H1 (cell line): ENCODE measurements at regions not wholly inside any gene's neighbourhood (a gene's known extent, or its start where the extent isn't known, plus 50 kb on each side); places are given as distances from the start of the nearest gene placed in this dataset.

ENCODE experiments used
- ATF3 ChIP-seq: IDR thresholded peaks from 2 replicates; pipeline ENCODE4 v1.6.1; 2011; ENCODE audit warnings: low read depth, mild to moderate bottlenecking, low read length; ENCODE audit not compliant: insufficient read depth
- CBX5 ChIP-seq: fragments of 300-800, 300-1000 bp; sonication (generic); IDR thresholded peaks from 2 replicates; pipeline ENCODE4 v1.7.1; 2016; ENCODE audit warnings: antibody characterized with exemption, low read length, low read depth
- CREB1 ChIP-seq: IDR thresholded peaks from 2 replicates; pipeline ENCODE4 v1.6.1; 2012; ENCODE audit warnings: inconsistent platforms
- KDM1A ChIP-seq: fragments of 200-600, 300-600 bp; sonication (generic); IDR thresholded peaks from 2 replicates; pipeline ENCODE4 v1.7.1; 2016; ENCODE audit warnings: mild to moderate bottlenecking, low read length, borderline replicate concordance
- RBBP5 ChIP-seq: IDR thresholded peaks from 2 replicates; pipeline ENCODE4 v1.7.1; 2012; ENCODE audit warnings: low read depth, mild to moderate bottlenecking, inconsistent platforms, low read length, moderate library complexity, borderline replicate concordance
- SIX5 ChIP-seq: IDR thresholded peaks from 2 replicates; pipeline ENCODE4 v1.6.1; 2011; ENCODE audit warnings: mild to moderate bottlenecking, low read depth, low read length
- TF ChIP-seq, protein P1 (sequence below): fragments of 300-600 bp; sonication (generic); IDR thresholded peaks from 2 replicates; pipeline ENCODE4 v1.7.1; 2012; ENCODE audit warnings: low read length, moderate library complexity, mild to moderate bottlenecking, inconsistent platforms; ENCODE audit not compliant: insufficient replicate concordance
- TF ChIP-seq, protein P2 (sequence below): IDR thresholded peaks from 2 replicates; pipeline ENCODE4 v1.6.1; 2011; ENCODE audit warnings: low read length, improper control_type of control experiment

GRCh38 chrY:8329929-8330328, 1007.3 kb upstream of the TSPY4 start (continued):
- TF ChIP-seq, protein P1, sequence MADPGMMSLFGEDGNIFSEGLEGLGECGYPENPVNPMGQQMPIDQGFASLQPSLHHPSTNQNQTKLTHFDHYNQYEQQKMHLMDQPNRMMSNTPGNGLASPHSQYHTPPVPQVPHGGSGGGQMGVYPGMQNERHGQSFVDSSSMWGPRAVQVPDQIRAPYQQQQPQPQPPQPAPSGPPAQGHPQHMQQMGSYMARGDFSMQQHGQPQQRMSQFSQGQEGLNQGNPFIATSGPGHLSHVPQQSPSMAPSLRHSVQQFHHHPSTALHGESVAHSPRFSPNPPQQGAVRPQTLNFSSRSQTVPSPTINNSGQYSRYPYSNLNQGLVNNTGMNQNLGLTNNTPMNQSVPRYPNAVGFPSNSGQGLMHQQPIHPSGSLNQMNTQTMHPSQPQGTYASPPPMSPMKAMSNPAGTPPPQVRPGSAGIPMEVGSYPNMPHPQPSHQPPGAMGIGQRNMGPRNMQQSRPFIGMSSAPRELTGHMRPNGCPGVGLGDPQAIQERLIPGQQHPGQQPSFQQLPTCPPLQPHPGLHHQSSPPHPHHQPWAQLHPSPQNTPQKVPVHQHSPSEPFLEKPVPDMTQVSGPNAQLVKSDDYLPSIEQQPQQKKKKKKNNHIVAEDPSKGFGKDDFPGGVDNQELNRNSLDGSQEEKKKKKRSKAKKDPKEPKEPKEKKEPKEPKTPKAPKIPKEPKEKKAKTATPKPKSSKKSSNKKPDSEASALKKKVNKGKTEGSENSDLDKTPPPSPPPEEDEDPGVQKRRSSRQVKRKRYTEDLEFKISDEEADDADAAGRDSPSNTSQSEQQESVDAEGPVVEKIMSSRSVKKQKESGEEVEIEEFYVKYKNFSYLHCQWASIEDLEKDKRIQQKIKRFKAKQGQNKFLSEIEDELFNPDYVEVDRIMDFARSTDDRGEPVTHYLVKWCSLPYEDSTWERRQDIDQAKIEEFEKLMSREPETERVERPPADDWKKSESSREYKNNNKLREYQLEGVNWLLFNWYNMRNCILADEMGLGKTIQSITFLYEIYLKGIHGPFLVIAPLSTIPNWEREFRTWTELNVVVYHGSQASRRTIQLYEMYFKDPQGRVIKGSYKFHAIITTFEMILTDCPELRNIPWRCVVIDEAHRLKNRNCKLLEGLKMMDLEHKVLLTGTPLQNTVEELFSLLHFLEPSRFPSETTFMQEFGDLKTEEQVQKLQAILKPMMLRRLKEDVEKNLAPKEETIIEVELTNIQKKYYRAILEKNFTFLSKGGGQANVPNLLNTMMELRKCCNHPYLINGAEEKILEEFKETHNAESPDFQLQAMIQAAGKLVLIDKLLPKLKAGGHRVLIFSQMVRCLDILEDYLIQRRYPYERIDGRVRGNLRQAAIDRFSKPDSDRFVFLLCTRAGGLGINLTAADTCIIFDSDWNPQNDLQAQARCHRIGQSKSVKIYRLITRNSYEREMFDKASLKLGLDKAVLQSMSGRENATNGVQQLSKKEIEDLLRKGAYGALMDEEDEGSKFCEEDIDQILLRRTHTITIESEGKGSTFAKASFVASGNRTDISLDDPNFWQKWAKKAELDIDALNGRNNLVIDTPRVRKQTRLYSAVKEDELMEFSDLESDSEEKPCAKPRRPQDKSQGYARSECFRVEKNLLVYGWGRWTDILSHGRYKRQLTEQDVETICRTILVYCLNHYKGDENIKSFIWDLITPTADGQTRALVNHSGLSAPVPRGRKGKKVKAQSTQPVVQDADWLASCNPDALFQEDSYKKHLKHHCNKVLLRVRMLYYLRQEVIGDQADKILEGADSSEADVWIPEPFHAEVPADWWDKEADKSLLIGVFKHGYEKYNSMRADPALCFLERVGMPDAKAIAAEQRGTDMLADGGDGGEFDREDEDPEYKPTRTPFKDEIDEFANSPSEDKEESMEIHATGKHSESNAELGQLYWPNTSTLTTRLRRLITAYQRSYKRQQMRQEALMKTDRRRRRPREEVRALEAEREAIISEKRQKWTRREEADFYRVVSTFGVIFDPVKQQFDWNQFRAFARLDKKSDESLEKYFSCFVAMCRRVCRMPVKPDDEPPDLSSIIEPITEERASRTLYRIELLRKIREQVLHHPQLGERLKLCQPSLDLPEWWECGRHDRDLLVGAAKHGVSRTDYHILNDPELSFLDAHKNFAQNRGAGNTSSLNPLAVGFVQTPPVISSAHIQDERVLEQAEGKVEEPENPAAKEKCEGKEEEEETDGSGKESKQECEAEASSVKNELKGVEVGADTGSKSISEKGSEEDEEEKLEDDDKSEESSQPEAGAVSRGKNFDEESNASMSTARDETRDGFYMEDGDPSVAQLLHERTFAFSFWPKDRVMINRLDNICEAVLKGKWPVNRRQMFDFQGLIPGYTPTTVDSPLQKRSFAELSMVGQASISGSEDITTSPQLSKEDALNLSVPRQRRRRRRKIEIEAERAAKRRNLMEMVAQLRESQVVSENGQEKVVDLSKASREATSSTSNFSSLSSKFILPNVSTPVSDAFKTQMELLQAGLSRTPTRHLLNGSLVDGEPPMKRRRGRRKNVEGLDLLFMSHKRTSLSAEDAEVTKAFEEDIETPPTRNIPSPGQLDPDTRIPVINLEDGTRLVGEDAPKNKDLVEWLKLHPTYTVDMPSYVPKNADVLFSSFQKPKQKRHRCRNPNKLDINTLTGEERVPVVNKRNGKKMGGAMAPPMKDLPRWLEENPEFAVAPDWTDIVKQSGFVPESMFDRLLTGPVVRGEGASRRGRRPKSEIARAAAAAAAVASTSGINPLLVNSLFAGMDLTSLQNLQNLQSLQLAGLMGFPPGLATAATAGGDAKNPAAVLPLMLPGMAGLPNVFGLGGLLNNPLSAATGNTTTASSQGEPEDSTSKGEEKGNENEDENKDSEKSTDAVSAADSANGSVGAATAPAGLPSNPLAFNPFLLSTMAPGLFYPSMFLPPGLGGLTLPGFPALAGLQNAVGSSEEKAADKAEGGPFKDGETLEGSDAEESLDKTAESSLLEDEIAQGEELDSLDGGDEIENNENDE: no peak
- TF ChIP-seq ATF3: no peak
- no peak for TF ChIP-seq RBBP5
- no peak for TF ChIP-seq KDM1A
- no peak for TF ChIP-seq CBX5
- no peak for TF ChIP-seq CREB1
- no peak for TF ChIP-seq SIX5
- TF ChIP-seq, protein P2, sequence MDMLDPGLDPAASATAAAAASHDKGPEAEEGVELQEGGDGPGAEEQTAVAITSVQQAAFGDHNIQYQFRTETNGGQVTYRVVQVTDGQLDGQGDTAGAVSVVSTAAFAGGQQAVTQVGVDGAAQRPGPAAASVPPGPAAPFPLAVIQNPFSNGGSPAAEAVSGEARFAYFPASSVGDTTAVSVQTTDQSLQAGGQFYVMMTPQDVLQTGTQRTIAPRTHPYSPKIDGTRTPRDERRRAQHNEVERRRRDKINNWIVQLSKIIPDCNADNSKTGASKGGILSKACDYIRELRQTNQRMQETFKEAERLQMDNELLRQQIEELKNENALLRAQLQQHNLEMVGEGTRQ: no peak
